ENCODE measurements at regions not wholly inside any gene's neighbourhood (a gene's known extent, or its start where the extent isn't known, plus 50 kb on each side); places are given as distances from the start of the nearest gene placed in this dataset.

DNA sequence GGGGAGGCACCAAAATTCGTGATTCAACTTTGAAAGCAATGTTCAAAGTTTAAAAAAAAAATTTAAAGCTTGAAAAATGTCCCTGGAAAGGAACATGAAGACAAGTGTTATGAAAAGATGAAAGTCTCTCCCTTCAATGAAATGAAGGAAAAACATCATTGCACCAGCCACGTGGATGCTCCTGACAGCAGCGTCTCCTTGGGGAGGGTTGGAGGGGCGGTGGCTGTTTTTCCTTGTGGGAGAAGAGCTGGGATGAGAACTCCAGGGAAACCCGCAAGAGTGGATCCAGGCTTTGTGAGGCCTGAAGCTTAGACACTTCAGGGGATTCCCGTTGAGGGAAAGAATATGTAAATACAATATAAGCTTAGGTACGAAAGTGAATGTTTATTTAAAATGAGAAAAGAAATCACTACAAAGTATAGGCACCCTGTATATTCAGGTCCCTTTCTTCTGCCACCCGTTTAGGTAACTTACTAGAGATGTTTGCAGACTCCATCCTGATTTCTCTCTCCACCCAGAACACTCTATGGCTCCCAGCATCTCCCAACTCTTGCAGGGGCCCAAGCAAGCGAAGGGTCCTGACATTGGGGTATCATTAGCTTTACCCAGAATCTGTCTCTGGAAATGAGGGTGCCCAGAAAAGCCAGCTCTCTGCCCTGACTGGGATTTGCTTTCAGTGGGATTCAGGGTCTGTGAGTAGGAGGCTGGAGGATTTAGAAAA lies 63.1 kb upstream of the BAIAP2L1 start:
- no peak for DNase-seq

DNA sequence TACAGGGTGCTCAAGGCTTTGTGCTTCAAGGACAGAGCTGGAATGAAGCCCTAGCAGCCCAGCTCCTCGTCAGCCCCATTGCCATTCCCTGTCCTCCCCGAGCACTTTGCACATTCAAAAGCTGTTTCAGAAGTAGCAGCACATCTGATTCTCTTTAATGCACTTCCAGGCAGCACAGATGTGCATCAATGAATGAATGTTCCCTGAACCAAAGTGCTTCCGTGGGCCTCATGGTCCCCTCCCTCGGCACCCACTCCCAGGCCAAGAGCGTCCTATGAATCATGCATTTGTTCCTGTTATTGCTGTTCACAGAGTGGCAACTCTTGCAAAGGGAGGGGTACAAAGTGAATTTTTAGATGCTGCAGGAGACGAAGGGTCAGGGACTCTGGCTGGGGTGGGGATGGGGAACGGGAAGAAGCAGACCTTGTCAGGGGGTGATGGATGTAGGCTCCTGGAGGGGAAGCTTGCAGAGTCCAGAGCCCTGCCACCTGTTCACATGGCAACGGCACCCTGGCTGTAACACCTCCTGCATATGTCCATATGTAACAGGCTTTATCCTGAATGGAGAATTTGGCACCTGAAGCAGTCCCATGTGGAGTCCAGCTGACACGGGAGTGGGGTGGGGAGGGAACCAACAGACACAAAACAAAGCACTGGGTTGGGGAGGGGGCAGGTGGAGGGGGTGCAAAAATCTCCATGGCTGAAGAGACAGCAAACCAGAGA lies 62.2 kb upstream of the BAIAP2L1 start:
- no peak for DNase-seq

DNA sequence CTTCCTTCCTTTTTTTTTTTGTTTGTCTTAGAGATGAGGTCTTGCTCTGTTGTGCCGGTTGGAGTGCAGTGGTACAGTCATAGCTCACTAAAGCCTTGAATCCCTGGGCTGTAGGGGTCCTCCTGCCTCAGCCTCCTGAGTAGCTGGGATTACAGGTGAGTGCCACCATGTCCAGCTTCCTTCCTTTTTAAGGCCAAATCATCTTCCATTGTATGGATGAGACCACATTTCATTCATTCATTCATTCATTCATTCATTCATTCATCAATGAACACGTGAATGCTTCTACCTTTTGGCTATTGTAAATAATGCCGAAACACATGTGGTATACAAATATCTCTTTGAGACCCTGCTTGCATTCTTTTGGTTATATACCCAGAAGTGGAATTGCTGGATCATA lies 60.0 kb upstream of the BAIAP2L1 start:
- DNase-seq: no peak

DNA sequence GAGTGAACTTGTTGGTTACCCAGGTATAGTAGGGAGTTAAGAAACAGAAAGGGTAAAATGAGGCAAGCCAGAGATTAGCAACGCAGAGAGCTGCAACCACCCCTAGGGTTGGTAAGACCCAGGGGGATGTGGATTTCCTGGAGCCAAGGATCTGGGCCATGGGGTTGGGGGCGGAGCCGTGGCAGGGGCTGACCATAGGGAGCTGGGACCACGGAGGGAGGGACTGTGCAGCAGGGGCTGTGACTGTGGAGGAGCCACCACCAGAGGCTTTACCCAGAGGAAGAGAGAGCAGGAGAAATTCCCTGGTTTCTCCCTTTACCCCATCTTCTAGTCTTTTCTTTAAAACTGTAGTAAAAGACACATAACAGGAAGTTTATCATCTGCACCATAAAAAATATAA lies 58.6 kb upstream of the BAIAP2L1 start:
- no peak for DNase-seq

DNA sequence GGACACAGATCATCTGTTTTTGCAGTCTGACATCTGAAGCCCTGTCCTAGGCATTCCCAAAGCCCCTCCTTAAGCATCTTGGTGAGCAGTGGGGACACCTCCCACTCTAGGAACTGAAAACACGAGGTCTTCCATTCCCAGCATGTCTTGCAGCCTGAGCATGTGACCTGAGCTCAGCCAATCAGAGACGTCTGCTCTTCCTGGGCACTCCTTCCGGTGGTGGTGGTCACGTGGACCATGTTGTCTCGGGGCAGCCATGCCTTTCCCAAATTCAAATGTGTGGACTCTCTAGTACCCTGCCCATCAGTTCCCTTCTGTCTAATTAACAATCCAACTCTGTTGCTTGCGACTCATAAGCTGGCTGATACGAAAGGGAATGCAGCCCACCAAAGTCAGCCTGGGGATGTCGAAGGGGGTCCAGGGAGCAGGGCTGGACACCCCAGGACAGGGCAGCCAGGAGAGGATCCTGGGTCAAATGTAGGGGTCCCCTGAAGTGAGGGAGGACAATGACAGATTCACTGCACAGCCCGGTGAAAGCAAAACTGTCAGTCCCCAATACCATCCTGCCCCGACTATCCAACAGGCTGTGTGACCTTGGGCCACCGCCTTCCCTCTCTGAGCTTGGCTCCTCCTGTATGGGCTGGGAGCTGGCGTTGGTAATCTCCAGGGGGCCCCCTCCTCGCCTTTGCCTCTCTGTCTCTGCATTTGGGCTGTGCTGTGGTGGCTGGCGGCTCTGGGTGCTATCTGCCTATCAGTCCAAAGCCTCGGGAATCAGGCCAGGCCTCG lies 57.4 kb upstream of the BAIAP2L1 start:
- no peak for DNase-seq

DNA sequence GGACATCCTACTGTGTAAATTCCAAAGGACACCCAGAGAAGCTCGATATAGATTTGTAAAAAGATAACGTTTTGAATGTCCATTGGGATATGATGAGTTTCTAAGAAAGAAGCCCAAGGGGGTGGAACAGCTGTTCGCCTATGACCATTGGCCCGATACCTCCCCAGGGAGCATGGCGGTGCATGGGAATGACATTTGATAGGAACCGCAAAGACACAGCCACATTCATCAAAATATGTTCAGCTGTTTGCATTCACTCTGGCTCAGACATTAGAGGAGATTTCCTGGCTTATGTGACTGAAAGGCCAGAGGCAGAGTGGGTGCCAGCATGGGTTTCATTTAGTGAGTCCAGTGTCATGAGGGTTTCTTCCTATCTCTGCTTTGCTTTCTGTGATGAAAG lies 56.0 kb upstream of the BAIAP2L1 start:
- peak; percentile 23 for DNase-seq

DNA sequence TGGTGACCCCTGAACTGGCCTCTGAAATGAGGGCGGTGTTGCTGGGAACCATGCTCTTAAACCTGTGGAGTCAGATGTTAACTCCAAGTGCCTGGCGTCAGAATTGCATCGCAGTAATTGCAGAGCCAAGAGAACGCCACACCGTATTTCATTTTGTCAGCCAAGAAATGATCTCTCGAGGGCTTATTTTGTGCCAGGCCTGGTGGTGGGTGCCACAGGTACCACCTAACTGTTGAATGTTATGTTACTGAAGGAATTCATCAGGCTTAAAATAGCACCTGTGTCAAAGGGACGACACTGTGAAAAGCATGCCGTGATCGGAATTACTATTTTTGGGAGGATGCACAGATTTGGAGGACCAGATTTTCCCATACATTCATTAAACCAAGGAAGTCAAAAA lies 51.9 kb upstream of the BAIAP2L1 start:
- no peak for DNase-seq
